NT2/D1 (cell line): ENCODE measurements at regions not wholly inside any gene's neighbourhood (a gene's known extent, or its start where the extent isn't known, plus 50 kb on each side); places are given as distances from the start of the nearest gene placed in this dataset.

Experiments
- DNase-seq: peaks from one replicate; pipeline ENCODE4 v3.0.0-alpha.2; 2011; ENCODE audit warnings: low read depth, low spot score
- H3K27me3 ChIP-seq: 2 replicates; pipeline ENCODE4 v1.6.0; 2011; ENCODE audit warnings: mild to moderate bottlenecking; ENCODE audit not compliant: insufficient read length, insufficient read depth
- H3K36me3 ChIP-seq: 2 replicates; pipeline ENCODE4 v1.6.1; 2011; ENCODE audit warnings: mild to moderate bottlenecking, low read length, mixed read lengths; ENCODE audit not compliant: insufficient read depth, insufficient read length
- H3K4me1 ChIP-seq: 2 replicates; pipeline ENCODE4 v1.5.1; 2011; ENCODE audit not compliant: insufficient read depth, insufficient read length
- H3K4me3 ChIP-seq: 2 replicates; pipeline ENCODE4 v1.5.1; 2011; ENCODE audit warnings: low read depth; ENCODE audit not compliant: insufficient read length
- H3K9ac ChIP-seq: 2 replicates; pipeline ENCODE4 v1.6.0; 2011; ENCODE audit warnings: low read depth; ENCODE audit not compliant: insufficient read length
- H3K9me3 ChIP-seq: 2 replicates; pipeline ENCODE4 v1.5.1; 2011; ENCODE audit warnings: mild to moderate bottlenecking, low read length; ENCODE audit not compliant: insufficient read depth
- SUZ12 ChIP-seq: IDR thresholded peaks from 2 replicates; pipeline ENCODE4 v1.6.1; 2011; ENCODE audit not compliant: insufficient read length, insufficient read depth; ENCODE audit errors: extremely low read depth
- YY1 ChIP-seq: IDR thresholded peaks from 2 replicates; pipeline ENCODE4 v1.6.1; 2011; ENCODE audit not compliant: insufficient read length, insufficient read depth
- ZNF274 ChIP-seq: IDR thresholded peaks from 2 replicates; pipeline ENCODE4 v1.6.1; 2011; ENCODE audit warnings: mild to moderate bottlenecking, low read depth, low read length

DNA sequence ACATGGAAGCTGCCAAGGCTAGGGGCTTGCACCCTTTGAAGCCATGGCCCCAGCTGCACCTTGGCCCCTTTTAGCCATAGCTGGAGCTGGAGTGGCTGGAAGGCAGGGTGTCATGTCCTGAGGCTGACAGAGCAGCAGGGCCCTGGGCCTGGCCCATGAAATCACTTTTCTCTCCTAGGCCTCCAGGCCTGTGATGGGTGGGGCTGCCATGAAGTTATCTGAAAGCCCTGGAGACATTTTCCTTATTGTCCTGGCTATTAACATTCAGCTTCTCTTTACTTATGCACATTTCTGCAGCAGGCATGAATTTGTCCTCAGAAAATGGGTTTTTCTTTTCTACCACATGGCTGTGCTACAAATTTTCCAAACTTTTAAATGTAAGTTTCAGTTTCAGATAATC is 106.9 kb upstream of the ELMO1 start:
- TF ChIP-seq YY1: no peak
- no peak for TF ChIP-seq ZNF274
- no peak for TF ChIP-seq SUZ12

DNA sequence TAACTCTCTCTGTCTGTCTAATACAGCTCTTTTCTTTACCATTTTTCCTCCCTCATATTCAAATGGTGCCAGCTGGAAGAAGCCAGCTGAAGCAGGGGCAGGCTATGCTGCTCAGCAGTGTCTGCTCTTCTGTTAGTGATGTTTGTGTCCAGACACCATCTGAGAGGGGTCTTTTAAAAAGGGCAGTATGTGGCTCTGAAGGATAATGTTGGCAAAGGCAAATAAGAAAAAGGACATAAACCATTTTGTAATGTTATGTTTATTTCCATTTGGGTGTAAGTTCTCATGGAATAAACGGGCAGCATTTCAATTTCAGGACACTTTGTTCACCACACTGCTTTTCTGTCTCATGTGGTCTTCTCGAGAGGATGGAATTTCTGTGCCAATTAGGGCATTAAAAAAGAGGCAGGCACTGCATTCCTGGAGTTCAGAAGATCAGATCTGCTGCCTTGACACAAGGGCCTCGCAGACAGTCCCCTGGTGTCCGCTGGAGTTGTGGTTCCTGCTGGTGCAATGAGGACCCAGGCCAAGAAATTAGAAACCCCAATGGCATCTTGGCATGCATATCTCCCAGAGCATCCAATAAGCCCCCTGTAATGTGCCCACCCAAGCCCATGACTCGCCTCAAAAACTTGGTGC is 109.0 kb upstream of the ELMO1 start:
- no peak for DNase-seq
- H3K9ac ChIP-seq: no peak overlapping the region
- no peak overlapping the region for H3K4me3 ChIP-seq
- H3K9me3 ChIP-seq: peaks cover 8% of the 10 kb centered on the region; the same call in 1 of the 2 replicates
- TF ChIP-seq SUZ12 (no peak), ZNF274 (no peak), YY1 (no peak)
- no peaks in the 10 kb centered on the region for H3K27me3 ChIP-seq
- H3K4me1 ChIP-seq: no peaks in the 10 kb centered on the region
- no peaks in the 10 kb centered on the region for H3K36me3 ChIP-seq

More for the DNA sequence above, 106.9 kb upstream of the ELMO1 start:
- Histone ChIP-seq H3K4me3 (no peak overlapping the region), H3K27me3 (no peaks in the 10 kb centered on the region), H3K9me3 (peaks cover 8% of the 10 kb centered on the region; the same call in 1 of the 2 replicates), H3K9ac (no peak overlapping the region), H3K4me1 (peaks cover 5% of the 10 kb centered on the region), H3K36me3 (no peaks in the 10 kb centered on the region)
- no peak for DNase-seq

DNA sequence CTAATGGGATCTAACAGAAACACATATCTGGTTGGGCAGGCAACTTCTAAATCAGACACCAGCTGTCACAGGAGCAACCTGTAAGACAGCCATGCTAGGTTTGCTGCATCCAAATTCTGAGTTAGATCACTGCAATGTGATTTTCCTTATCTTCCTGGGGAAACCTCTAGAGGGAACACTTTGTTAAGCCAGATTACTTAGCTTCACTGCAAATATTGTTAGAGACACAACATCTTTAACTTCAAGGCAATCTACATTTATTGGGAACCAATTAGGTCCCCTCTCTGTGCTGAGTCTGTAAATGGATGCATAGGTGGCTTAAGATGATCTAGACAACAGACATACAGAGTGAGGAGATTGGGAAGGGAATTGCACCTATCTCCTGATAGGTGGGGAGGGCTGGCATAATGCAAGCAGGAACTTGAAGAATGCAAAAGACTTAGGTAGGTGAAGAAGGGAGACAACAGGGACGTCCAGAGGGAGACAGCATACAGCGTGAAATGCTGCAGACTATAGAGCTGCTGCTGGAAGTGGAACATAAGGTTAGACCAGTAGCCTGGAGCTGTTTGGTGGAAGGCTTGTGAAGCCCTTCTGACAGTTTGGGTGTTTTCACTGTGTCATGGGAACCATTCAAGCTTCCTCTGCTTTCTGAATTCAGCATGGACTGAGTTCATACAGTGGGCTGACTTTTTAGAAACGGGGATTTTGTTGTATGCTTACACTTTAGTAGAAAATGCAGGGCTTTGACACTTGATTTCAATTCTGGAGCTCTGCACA is 109.8 kb upstream of the ELMO1 start:
- Histone ChIP-seq H3K9ac (no peak overlapping the region), H3K4me1 (no peaks in the 10 kb centered on the region), H3K36me3 (no peaks in the 10 kb centered on the region), H3K9me3 (peaks cover 8% of the 10 kb centered on the region; the same call in 1 of the 2 replicates), H3K4me3 (no peak overlapping the region), H3K27me3 (no peaks in the 10 kb centered on the region)
- no peak for DNase-seq
- no peak for TF ChIP-seq SUZ12
- TF ChIP-seq ZNF274: no peak
- TF ChIP-seq YY1: no peak

- Histone ChIP-seq H3K9me3 (no peaks in the 10 kb centered on the region), H3K4me1 (no peaks in the 10 kb centered on the region)
Observed at GRCh38 chr7:37570145-37570544, 113.4 kb upstream of the GPR141 start.

DNA sequence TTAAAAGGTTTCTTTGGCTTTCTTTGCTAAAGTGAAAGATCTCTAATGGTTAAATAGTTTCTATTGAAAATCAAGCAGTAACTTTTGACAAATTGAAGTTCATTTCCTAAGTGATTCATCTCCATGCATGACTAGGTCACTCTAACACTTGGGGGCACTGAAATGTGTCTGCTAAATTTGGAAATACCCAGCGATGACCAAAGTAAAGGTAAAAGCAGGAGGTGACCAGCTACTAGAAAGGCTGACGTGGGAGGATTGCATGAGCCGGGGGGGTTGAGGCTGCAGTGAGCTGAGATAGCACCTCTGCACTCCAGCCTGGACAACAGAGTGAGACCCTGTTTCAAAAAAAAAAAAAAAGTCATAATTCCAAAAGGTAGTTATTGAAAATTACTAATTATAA is 111.8 kb upstream of the GPR141 start:
- H3K36me3 ChIP-seq: no peaks in the 10 kb centered on the region
- no peaks in the 10 kb centered on the region for H3K4me1 ChIP-seq
- H3K9me3 ChIP-seq: no peaks in the 10 kb centered on the region
- H3K27me3 ChIP-seq: no peaks in the 10 kb centered on the region
- no peak for DNase-seq
- no peak overlapping the region for H3K4me3 ChIP-seq
- H3K9ac ChIP-seq: no peak overlapping the region
- TF ChIP-seq SUZ12 (no peak), YY1 (no peak), ZNF274 (no peak)

More at GRCh38 chr7:37570145-37570544, 113.4 kb upstream of the GPR141 start:
- TF ChIP-seq ZNF274 (no peak), SUZ12 (no peak), YY1 (no peak)
- Histone ChIP-seq H3K36me3 (no peaks in the 10 kb centered on the region), H3K9ac (no peak overlapping the region), H3K4me3 (no peak overlapping the region), H3K27me3 (no peaks in the 10 kb centered on the region)
- no peak for DNase-seq

DNA sequence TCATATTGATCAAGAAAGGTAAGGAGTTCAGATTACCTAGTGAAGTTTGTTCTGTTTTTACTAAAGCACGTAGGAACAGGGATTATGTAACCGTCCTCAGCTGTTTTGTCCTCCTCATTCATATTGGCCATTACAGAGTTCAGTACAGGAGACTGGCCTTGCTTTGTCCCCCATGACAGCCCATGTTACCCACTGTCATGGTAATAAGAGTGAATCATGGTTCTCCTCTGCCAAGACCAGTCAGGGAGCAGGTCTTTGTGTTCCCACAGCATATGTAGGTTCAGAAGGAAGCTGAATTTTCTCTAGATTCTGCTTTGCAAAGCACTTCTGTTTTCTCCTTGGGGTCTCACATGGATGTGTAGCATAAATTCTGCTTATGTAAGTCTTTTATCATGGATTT is 106.2 kb upstream of the GPR141 start:
- H3K9ac ChIP-seq: no peak overlapping the region
- H3K4me1 ChIP-seq: no peaks in the 10 kb centered on the region
- H3K9me3 ChIP-seq: no peaks in the 10 kb centered on the region
- H3K4me3 ChIP-seq: no peak overlapping the region
- no peaks in the 10 kb centered on the region for H3K27me3 ChIP-seq
- DNase-seq: no peak
- no peaks in the 10 kb centered on the region for H3K36me3 ChIP-seq
- TF ChIP-seq YY1: no peak
- TF ChIP-seq ZNF274: no peak
- TF ChIP-seq SUZ12: no peak

DNA sequence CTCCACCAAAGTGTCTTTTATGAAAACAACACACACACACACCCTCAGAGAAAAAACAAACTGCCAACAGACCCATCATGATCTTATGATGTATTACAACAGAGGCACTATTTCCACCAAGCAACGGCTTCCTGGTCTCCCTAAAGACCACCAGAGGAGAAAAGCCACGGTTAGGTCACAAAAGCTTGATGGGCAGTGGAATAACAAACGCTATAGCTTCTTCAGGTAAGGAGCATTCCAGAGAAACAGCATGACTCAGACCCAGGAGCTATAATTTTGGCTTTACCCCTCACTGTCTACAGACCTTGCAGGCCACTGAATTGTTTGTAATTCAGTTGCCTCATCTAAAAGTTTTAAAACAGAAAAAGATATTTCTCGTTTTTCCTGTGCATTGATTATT is 105.7 kb upstream of the GPR141 start:
- no peak for TF ChIP-seq SUZ12
- TF ChIP-seq ZNF274: no peak
- TF ChIP-seq YY1: no peak
- H3K4me1 ChIP-seq: no peaks in the 10 kb centered on the region
- H3K36me3 ChIP-seq: no peaks in the 10 kb centered on the region
- no peaks in the 10 kb centered on the region for H3K27me3 ChIP-seq
- no peaks in the 10 kb centered on the region for H3K9me3 ChIP-seq
- no peak overlapping the region for H3K4me3 ChIP-seq
- no peak for DNase-seq
- no peak overlapping the region for H3K9ac ChIP-seq
